A549 (cell line): ENCODE measurements at regions not wholly inside any gene's neighbourhood (a gene's known extent, or its start where the extent isn't known, plus 50 kb on each side); places are given as distances from the start of the nearest gene placed in this dataset.

Experiments
- CEBPB ChIP-seq, 2 experiments: fragments of >200 bp in 1 of 2; sonication (Bioruptor Twin) in 1 of 2; formaldehyde crosslinking in 1 of 2; IDR thresholded peaks; 2 replicates each; pipeline ENCODE4 v1.6.1; 2012 to 2016
- MYC ChIP-seq: IDR thresholded peaks from 2 replicates; pipeline ENCODE4 v1.6.1; 2012; ENCODE audit warnings: mild to moderate bottlenecking, inconsistent platforms, low read length, improper control_type of control experiment, borderline replicate concordance
- TF ChIP-seq, protein P1 (sequence below): fragments of >200 bp; sonication (Bioruptor Twin); formaldehyde crosslinking; IDR thresholded peaks from 3 replicates; pipeline ENCODE4 v1.5.1; 2016
- TF ChIP-seq, protein P2 (sequence below): fragments of 200-600 bp; sonication (generic); IDR thresholded peaks from 2 replicates; pipeline ENCODE4 v1.6.1; 2016; ENCODE audit warnings: antibody characterized with exemption, mild to moderate bottlenecking, moderate library complexity
- TF ChIP-seq, protein P3 (sequence below): IDR thresholded peaks from 2 replicates; pipeline ENCODE4 v1.6.1; 2012

DNA sequence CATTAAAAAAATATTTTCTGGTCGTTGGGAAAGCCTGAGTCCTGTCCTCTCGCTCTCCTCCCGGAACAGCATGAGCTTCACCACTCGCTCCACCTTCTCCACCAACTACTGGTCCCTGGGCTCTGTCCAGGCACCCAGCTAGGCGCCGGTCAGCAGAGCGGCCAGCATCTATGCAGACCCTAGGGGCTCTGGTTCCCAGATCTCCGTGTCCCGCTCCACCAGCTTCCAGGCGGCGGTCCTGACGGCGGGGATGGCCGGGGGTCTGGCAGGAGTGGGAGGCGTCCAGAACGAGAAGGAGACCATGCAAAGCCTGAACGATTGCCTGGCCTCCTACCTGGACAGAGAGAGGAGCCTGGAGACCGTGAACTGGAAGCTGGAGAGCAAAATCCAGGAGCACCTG lies 807.2 kb upstream of the NDST4 start:
- TF ChIP-seq, protein P1, sequence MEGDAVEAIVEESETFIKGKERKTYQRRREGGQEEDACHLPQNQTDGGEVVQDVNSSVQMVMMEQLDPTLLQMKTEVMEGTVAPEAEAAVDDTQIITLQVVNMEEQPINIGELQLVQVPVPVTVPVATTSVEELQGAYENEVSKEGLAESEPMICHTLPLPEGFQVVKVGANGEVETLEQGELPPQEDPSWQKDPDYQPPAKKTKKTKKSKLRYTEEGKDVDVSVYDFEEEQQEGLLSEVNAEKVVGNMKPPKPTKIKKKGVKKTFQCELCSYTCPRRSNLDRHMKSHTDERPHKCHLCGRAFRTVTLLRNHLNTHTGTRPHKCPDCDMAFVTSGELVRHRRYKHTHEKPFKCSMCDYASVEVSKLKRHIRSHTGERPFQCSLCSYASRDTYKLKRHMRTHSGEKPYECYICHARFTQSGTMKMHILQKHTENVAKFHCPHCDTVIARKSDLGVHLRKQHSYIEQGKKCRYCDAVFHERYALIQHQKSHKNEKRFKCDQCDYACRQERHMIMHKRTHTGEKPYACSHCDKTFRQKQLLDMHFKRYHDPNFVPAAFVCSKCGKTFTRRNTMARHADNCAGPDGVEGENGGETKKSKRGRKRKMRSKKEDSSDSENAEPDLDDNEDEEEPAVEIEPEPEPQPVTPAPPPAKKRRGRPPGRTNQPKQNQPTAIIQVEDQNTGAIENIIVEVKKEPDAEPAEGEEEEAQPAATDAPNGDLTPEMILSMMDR = no peak
- TF ChIP-seq MYC = no peak
- TF ChIP-seq, protein P2, sequence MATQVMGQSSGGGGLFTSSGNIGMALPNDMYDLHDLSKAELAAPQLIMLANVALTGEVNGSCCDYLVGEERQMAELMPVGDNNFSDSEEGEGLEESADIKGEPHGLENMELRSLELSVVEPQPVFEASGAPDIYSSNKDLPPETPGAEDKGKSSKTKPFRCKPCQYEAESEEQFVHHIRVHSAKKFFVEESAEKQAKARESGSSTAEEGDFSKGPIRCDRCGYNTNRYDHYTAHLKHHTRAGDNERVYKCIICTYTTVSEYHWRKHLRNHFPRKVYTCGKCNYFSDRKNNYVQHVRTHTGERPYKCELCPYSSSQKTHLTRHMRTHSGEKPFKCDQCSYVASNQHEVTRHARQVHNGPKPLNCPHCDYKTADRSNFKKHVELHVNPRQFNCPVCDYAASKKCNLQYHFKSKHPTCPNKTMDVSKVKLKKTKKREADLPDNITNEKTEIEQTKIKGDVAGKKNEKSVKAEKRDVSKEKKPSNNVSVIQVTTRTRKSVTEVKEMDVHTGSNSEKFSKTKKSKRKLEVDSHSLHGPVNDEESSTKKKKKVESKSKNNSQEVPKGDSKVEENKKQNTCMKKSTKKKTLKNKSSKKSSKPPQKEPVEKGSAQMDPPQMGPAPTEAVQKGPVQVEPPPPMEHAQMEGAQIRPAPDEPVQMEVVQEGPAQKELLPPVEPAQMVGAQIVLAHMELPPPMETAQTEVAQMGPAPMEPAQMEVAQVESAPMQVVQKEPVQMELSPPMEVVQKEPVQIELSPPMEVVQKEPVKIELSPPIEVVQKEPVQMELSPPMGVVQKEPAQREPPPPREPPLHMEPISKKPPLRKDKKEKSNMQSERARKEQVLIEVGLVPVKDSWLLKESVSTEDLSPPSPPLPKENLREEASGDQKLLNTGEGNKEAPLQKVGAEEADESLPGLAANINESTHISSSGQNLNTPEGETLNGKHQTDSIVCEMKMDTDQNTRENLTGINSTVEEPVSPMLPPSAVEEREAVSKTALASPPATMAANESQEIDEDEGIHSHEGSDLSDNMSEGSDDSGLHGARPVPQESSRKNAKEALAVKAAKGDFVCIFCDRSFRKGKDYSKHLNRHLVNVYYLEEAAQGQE = no peak
- TF ChIP-seq, protein P3, sequence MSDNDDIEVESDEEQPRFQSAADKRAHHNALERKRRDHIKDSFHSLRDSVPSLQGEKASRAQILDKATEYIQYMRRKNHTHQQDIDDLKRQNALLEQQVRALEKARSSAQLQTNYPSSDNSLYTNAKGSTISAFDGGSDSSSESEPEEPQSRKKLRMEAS = no peak
- no peak for TF ChIP-seq CEBPB (IDR thresholded peaks at IDR 0.05)
